GM12878 (cell line): ENCODE measurements at regions not wholly inside any gene's neighbourhood (a gene's known extent, or its start where the extent isn't known, plus 50 kb on each side); places are given as distances from the start of the nearest gene placed in this dataset.

ENCODE experiments used
- ATAC-seq: fragments of 200-7000 bp; cut with Tn5 transposase; 3 replicates; pipeline ENCODE4 v1.9.1; 2020; ENCODE audit warnings: mild to moderate bottlenecking, moderate library complexity
- BruUV-seq: library from RNA; stranded (reverse); fragments of 400-500 nt; replicated peaks from 2 replicates; lab custom pipeline; 2021; lab: Mats Ljungman, UMichigan
- CTCF ChIA-PET: fragments of 300-600 bp; sonication (Branson Sonifier 250); formaldehyde crosslinking; extraction: SDS; loops from one replicate; lab custom pipeline; 2021; ENCODE audit warnings: inconsistent platforms; lab: Yijun Ruan, JAX
- POLR2A ChIA-PET: fragments of 350-600 bp; formaldehyde crosslinking; extraction: SDS; loops from one replicate; lab custom pipeline; 2021; ENCODE audit warnings: inconsistent platforms; lab: Charles Lee
- RAD21 ChIA-PET: fragments of 300-600 bp; sonication (Branson Sonifier 250); formaldehyde crosslinking; loops from one replicate; lab custom pipeline; 2023; ENCODE audit warnings: antibody characterized with exemption; ENCODE audit not compliant: unreplicated experiment; lab: Charles Lee
- SMC1A ChIA-PET: fragments of 300-600 bp; sonication (Branson Sonifier 250); formaldehyde crosslinking; loops from one replicate; lab custom pipeline; 2023; ENCODE audit not compliant: unreplicated experiment, uncharacterized antibody; lab: Charles Lee
- DNase-seq: peaks from one replicate; pipeline ENCODE4 v3.0.0-alpha.2; 2011; ENCODE audit warnings: low read depth, low spot score
- FAIRE-seq: peaks from 3 replicates; lab custom pipeline; 2011; peaks lifted over from hg19 to GRCh38; lab: Jason Lieb, UNC
- H2AFZ ChIP-seq: 2 replicates; pipeline ENCODE4 v1.6.0; 2011; ENCODE audit warnings: low read depth, low read length, control low read depth; ENCODE audit not compliant: control insufficient read depth
- H3K27ac ChIP-seq: 2 replicates; pipeline ENCODE4 v1.5.1; 2011; ENCODE audit warnings: control low read depth; ENCODE audit not compliant: control insufficient read depth, insufficient read depth
- H3K27me3 ChIP-seq, 2 experiments: replicated peaks in 1 of 2; 2 replicates each; pipeline versions ENCODE4 v1.6.0 to v1.6.1; 2011; ENCODE audit warnings: low read length in 1 of 2; ENCODE audit not compliant: control insufficient read depth in 2 of 2, insufficient read depth in 2 of 2
- H3K36me3 ChIP-seq, 2 experiments: 2 replicates each; pipeline ENCODE4 v1.5.1; 2011; ENCODE audit warnings: low read length in 1 of 2; ENCODE audit not compliant: control insufficient read depth in 2 of 2, insufficient read depth in 2 of 2
- H3K4me1 ChIP-seq: 2 replicates; pipeline ENCODE4 v1.6.1; 2011; ENCODE audit warnings: mild to moderate bottlenecking, low read length, moderate library complexity, mixed read lengths; ENCODE audit not compliant: control insufficient read depth, insufficient read depth
- H3K4me2 ChIP-seq: 2 replicates; pipeline ENCODE4 v1.6.0; 2011; ENCODE audit warnings: control low read depth; ENCODE audit not compliant: control insufficient read depth, insufficient read depth
- H3K4me3 ChIP-seq: fragments of 200-600 bp; sonication (generic); 2 replicates; pipeline ENCODE4 v1.5.1; 2016
- H3K79me2 ChIP-seq: 2 replicates; pipeline ENCODE4 v1.6.0; 2011; ENCODE audit warnings: low read length; ENCODE audit not compliant: control insufficient read depth, insufficient read depth
- H3K9ac ChIP-seq: 2 replicates; pipeline ENCODE4 v1.8.0; 2011; ENCODE audit warnings: low read length, control low read depth, mixed read lengths; ENCODE audit not compliant: control insufficient read depth, insufficient read depth
- H3K9me3 ChIP-seq: replicated peaks from 3 replicates; pipeline ENCODE4 v1.5.1; 2011; ENCODE audit warnings: mild to moderate bottlenecking, low read length; ENCODE audit not compliant: control insufficient read depth, insufficient read depth
- H4K20me1 ChIP-seq: 2 replicates; pipeline ENCODE4 v1.6.0; 2011; ENCODE audit not compliant: control insufficient read depth, insufficient read depth
- EZH2 ChIP-seq: IDR thresholded peaks from 2 replicates; pipeline ENCODE4 v1.6.1; 2012; ENCODE audit warnings: low read depth, mild to moderate bottlenecking, control low read depth, inconsistent platforms, low read length, borderline replicate concordance; ENCODE audit not compliant: control insufficient read depth
- HCFC1 ChIP-seq: fragments of 150-350 bp; IDR thresholded peaks from 2 replicates; pipeline ENCODE4 v1.6.1; 2014; ENCODE audit warnings: low read length
- IKZF1 ChIP-seq: fragments of 450-650 bp; conservative IDR thresholded peaks from 2 replicates; pipeline ENCODE4 v1.6.1; 2017; ENCODE audit warnings: antibody characterized with exemption, mild to moderate bottlenecking
- MYC ChIP-seq: IDR thresholded peaks from 2 replicates; pipeline ENCODE4 v1.6.1; 2011; ENCODE audit warnings: mild to moderate bottlenecking, low read length, moderate library complexity, inconsistent platforms; ENCODE audit not compliant: insufficient read depth, insufficient replicate concordance, insufficient read length, severe bottlenecking
- NR2C2 ChIP-seq: IDR thresholded peaks from 2 replicates; pipeline ENCODE4 v1.6.1; 2011; ENCODE audit warnings: borderline replicate concordance, low read depth; ENCODE audit not compliant: control insufficient read depth, insufficient read length
- PAX5 ChIP-seq: IDR thresholded peaks from 2 replicates; pipeline ENCODE4 v1.6.1; 2011; ENCODE audit warnings: low read depth, low read length, borderline replicate concordance
- PAX8 ChIP-seq: fragments of 450-650 bp; IDR thresholded peaks from 2 replicates; pipeline ENCODE4 v1.6.1; 2017; ENCODE audit warnings: mild to moderate bottlenecking, moderate library complexity
- POLR2A ChIP-seq: IDR thresholded peaks from 2 replicates; pipeline ENCODE4 v1.6.1; 2011; ENCODE audit warnings: low read depth, mild to moderate bottlenecking, low read length
- RAD21 ChIP-seq: IDR thresholded peaks from 2 replicates; pipeline ENCODE4 v1.6.1; 2011; ENCODE audit warnings: mild to moderate bottlenecking, low read depth, low read length, moderate library complexity; ENCODE audit not compliant: insufficient read depth
- RUNX3 ChIP-seq: IDR thresholded peaks from 2 replicates; pipeline ENCODE4 v1.6.1; 2012; ENCODE audit warnings: low read length, inconsistent platforms
- TARDBP ChIP-seq: IDR thresholded peaks from 2 replicates; pipeline ENCODE4 v1.6.1; 2016; ENCODE audit warnings: borderline replicate concordance
- ZNF24 ChIP-seq: fragments of 450-650 bp; IDR thresholded peaks from 2 replicates; pipeline ENCODE4 v1.6.1; 2017; ENCODE audit warnings: antibody characterized with exemption, mild to moderate bottlenecking
- WGBS: methylation state at CpG from one replicate; pipeline ENCODE4 v1.1.6; 2016; ENCODE audit warnings: low lambda C conversion rate; ENCODE audit not compliant: insufficient replicate concordance, insufficient coverage; ENCODE audit errors: missing lambda C conversion rate; 5-methylcytosine and 5-hydroxymethylcytosine counted together
- in situ Hi-C: fragments of 300-500 bp; cut with MboI; formaldehyde crosslinking; loops from 9 replicates; pipeline ENCODE4 v1.14.3; 2018; ENCODE audit warnings: mixed read lengths
- intact Hi-C: fragments of 100-400 bp; cut with micrococcal nuclease; formaldehyde crosslinking; loops from one replicate; pipeline ENCODE4 v1.14.2; 2022; ENCODE audit not compliant: unreplicated experiment
- TF ChIP-seq, protein P1 (sequence below): fragments of 450-650 bp; IDR thresholded peaks from 2 replicates; pipeline ENCODE4 v1.6.1; 2018; ENCODE audit warnings: mild to moderate bottlenecking, low read depth, moderate library complexity; ENCODE audit not compliant: partially characterized antibody
- TF ChIP-seq, protein P2 (sequence below): fragments of 450-650 bp; IDR thresholded peaks from 2 replicates; pipeline ENCODE4 v1.6.1; 2017; ENCODE audit warnings: mild to moderate bottlenecking
- TF ChIP-seq, protein P3 (sequence below): fragments of 450-650 bp; IDR thresholded peaks from 2 replicates; pipeline ENCODE4 v1.6.1; 2016; ENCODE audit warnings: mild to moderate bottlenecking

GRCh38 chr13:90872491-90873025 is 474.9 kb upstream of the MIR17HG start (continued):
- TF ChIP-seq NR2C2: no peak
- TF ChIP-seq, protein P1, sequence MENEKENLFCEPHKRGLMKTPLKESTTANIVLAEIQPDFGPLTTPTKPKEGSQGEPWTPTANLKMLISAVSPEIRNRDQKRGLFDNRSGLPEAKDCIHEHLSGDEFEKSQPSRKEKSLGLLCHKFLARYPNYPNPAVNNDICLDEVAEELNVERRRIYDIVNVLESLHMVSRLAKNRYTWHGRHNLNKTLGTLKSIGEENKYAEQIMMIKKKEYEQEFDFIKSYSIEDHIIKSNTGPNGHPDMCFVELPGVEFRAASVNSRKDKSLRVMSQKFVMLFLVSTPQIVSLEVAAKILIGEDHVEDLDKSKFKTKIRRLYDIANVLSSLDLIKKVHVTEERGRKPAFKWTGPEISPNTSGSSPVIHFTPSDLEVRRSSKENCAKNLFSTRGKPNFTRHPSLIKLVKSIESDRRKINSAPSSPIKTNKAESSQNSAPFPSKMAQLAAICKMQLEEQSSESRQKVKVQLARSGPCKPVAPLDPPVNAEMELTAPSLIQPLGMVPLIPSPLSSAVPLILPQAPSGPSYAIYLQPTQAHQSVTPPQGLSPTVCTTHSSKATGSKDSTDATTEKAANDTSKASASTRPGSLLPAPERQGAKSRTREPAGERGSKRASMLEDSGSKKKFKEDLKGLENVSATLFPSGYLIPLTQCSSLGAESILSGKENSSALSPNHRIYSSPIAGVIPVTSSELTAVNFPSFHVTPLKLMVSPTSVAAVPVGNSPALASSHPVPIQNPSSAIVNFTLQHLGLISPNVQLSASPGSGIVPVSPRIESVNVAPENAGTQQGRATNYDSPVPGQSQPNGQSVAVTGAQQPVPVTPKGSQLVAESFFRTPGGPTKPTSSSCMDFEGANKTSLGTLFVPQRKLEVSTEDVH: no peak

DNA sequence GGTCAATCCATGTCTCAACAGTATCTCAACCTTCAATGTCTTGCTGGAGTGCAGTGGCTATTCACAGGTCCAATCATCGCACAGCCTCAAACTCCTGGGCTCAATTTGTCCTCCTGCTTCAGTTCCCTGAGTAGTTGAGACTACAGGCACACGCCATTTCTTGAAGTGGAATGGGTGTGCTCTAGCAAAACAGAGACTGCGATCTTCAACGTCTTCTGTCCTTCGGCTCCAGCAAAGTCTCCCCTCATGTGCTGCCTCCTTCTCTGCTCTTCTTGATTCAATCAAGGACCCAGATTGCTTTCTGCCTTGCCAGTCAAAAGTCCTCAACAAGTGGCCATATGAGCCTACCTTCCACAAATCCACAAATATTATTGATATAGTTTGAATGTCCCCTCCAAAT is 466.7 kb upstream of the MIR17HG start:
- H3K27me3 ChIP-seq: no peaks in the 10 kb centered on the region
- H3K36me3 ChIP-seq: no peaks in the 10 kb centered on the region
- ChIA-PET RAD21 (no interaction called here), CTCF (no interaction called here), SMC1A (no interaction called here), POLR2A (no interaction called here)
- no peak overlapping the region for H3K27ac ChIP-seq
- intact Hi-C loops: no loop called here
- no TSS peak for BruUV-seq
- DNase-seq (no peak), FAIRE-seq (no peak), ATAC-seq (no peak)
- H3K4me2 ChIP-seq: no peak overlapping the region
- no peaks in the 10 kb centered on the region for H3K4me1 ChIP-seq
- no peak overlapping the region for H3K4me3 ChIP-seq
- 20% methylated on average over 5 of the region's 5 CpGs for WGBS
- H3K9ac ChIP-seq: no peak overlapping the region
- no peaks in the 10 kb centered on the region for H4K20me1 ChIP-seq
- no peaks in the 10 kb centered on the region for H3K79me2 ChIP-seq
- H2AFZ ChIP-seq: no peak overlapping the region
- in situ Hi-C loops: no loop called here
- TF ChIP-seq POLR2A (no peak), MYC (no peak), HCFC1 (no peak), RUNX3 (no peak), RAD21 (no peak), PAX8 (no peak), EZH2 (no peak), ZNF24 (no peak), IKZF1 (no peak), PAX5 (no peak), TARDBP (no peak)
- TF ChIP-seq, protein P2, sequence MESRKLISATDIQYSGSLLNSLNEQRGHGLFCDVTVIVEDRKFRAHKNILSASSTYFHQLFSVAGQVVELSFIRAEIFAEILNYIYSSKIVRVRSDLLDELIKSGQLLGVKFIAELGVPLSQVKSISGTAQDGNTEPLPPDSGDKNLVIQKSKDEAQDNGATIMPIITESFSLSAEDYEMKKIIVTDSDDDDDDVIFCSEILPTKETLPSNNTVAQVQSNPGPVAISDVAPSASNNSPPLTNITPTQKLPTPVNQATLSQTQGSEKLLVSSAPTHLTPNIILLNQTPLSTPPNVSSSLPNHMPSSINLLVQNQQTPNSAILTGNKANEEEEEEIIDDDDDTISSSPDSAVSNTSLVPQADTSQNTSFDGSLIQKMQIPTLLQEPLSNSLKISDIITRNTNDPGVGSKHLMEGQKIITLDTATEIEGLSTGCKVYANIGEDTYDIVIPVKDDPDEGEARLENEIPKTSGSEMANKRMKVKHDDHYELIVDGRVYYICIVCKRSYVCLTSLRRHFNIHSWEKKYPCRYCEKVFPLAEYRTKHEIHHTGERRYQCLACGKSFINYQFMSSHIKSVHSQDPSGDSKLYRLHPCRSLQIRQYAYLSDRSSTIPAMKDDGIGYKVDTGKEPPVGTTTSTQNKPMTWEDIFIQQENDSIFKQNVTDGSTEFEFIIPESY: no peak
- TF ChIP-seq, protein P3, sequence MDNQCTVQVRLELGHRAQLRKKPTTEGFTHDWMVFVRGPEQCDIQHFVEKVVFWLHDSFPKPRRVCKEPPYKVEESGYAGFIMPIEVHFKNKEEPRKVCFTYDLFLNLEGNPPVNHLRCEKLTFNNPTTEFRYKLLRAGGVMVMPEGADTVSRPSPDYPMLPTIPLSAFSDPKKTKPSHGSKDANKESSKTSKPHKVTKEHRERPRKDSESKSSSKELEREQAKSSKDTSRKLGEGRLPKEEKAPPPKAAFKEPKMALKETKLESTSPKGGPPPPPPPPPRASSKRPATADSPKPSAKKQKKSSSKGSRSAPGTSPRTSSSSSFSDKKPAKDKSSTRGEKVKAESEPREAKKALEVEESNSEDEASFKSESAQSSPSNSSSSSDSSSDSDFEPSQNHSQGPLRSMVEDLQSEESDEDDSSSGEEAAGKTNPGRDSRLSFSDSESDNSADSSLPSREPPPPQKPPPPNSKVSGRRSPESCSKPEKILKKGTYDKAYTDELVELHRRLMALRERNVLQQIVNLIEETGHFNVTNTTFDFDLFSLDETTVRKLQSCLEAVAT: no peak
- no peaks in the 10 kb centered on the region for H3K9me3 ChIP-seq
